Medulla oblongata (tissue), 1 donor: ENCODE measurements at regions not wholly inside any gene's neighbourhood (a gene's known extent, or its start where the extent isn't known, plus 50 kb on each side); places are given as distances from the start of the nearest gene placed in this dataset.

Source experiments
- DNase-seq: peaks from one replicate; pipeline ENCODE4 v3.0.0-alpha.2; 2015; ENCODE audit errors: extremely low spot score

DNA sequence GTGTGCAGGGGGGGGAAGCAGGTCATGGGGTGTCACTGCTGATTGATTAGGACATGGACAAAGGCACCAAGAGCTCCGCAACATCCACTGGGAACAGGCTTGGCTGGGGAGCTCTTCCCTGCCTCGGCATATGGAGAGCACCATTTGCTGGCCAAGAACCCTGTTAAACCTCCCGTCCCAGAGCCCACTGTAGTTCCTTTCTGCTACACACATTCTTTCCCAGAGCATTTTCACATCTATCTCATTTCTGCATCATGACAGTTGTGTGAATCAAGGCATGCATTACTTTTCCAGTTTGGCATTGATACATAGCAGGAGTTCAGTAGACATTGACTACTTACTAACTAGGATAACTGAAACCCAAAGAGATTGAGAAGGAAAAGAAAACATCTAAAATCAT is 333.4 kb upstream of the B3GAT1 start:
- no peak for DNase-seq

DNA sequence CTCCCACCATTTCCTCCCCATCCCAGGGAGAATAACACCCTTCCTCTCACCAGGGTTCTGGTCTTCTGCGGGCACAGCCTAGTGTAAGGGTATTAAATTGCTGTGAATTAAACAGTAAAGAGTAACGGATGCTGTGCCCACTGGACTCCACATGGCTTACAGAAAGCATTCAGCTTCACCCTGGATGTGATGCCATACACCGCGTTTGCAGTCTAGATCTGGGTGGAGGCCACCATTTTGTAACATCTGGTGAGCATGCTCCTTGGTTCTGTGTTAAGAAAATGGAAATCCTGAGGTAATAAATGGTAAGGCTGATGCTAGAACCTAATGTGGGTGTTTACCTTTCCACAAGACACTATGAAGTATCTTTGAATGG is 331.8 kb upstream of the B3GAT1 start:
- no peak for DNase-seq

DNA sequence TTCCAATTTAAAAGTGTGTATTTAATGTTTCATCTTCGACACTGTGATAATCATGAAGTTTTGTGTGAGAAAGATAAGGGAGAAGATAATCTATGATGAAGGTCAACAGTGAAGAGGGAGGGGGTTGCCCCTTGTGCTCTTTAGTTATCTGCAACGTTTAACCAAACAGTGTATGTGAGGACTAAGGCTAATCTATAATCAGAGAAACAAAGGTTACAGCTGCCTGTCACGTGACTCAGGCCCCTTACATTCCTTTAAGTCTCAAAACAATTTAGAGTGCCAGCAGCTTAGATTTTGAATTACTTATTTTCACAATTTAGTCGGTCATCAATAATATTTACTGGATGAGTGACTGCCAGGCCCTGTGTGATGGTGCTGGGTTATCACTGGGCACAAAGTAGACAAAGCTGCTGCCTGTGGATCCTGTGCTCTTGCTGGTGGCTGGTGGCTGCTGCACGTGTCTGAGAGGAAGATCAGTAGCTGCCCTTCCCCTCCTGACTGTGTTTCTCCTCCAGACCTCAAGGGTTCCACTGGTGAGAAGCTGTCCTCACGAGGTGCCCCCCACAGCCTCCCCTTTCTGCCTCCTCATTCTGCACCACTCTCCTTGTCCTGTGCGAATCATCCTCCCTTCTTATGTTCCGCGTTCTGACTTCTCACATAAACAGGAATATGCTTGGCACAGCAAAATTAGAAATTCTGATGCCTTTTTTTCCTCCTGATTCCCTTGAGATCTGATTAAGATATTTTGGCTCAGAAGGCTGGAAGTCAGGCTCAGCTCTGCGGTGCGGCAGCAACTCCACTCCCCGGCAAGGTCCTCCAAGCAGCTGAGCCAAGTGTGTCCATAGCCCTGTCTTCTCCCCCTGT is 331.1 kb upstream of the B3GAT1 start:
- no peak for DNase-seq

DNA sequence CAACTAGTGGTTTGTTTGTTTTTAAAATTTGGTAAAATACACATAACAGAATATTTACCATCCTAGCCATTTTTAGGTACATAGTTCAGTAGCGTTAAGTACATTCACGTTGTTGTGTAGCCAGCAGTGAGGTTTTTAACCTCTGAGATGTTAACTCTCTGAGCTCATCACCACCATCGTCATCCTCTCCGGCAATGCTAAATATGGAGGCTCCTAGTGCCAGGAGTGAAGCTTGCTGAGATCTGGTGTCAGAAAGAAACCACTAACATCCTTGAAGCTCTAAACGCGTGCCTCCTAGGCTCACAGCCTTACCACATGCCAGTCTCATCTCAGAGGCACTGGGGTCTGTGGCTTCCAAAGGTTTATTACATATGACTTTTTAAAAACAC is 330.2 kb upstream of the B3GAT1 start:
- DNase-seq = no peak

DNA sequence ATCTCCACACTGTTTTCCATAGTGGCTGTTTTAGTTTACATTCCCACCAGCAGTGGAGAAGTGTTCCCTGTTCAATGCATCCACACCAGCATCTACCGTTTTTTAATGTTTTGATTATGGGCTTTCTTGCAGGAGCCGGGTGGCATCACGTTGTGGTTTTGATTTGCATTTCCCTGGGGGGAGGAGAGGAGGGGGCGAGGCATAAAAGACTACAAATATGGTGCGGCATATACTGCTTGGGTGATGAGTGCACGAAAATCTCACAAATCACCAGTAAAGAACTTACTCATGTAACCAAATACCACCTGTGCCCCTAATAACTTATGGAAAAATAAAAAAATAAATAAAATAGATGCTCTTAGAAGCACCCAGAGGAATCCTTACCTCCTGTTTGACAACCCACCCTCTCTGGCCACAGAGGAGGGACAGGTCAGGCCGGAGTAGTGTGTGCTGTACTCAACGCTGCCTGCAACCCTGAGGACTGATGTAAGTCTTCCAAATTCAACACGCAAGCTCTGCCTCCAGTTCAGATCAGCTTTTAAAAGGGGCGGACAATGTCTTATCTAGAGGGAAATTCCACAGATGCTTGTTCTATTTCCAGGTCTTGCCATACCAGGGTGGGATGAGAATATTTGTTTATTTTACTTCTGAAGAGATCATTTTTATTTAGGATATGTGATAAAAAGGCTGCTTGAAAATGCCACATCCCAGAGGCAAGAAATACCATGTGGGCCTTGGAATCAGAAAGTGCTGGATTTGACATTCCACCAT is 329.6 kb upstream of the B3GAT1 start:
- no peak for DNase-seq

DNA sequence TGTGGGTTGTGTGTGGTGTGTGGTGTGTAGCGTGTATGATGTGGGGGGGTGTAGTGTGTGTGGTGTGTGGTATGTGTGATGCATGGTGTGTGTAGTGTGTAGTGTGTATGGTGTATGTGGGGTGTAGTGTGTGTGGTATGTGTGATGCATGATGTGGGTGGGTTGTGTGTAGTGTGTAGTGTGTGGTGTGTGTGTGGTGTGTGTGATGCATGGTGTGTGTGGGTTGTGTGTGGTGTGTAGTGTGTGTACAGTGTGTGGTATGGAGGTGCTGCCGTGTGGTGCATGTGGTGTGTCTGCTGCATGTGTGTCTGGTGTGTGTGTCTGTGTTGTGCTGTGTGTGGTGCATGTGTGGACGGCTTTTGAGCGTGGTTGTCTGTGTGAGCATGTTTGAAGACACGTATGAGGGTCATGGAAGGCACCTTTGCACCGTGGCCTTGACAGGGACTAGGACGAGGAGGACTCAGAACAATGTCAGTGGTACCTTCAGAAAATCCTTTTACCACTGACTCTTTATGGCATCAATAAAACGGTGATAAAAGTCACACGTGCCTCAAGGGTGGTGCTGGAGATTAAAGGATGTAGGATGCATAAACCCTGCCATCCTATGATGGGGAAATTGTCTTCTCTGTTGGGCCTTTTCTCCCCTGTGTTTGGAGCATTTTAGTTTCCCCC is 328.7 kb upstream of the B3GAT1 start:
- DNase-seq = no peak

DNA sequence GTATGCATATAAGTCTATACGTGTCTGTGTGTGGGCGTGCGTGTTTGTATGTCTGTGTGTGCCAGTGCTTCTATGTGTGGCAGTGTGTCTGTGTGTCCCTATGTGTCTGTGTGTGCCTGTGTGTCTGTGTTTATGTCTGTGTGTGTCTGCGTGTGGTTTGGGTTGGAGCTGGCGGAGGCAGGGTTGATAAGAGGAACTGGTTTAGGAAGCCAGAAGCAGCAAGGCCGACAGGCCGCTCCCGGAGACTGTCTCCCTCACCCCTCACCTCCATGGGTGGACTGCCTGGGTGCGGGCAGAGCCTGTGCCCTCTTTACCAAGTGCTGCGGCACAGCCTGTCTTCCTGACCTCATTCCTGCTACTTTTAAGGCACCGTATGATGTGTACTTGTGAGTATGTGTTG is 327.1 kb upstream of the B3GAT1 start:
- no peak for DNase-seq

DNA sequence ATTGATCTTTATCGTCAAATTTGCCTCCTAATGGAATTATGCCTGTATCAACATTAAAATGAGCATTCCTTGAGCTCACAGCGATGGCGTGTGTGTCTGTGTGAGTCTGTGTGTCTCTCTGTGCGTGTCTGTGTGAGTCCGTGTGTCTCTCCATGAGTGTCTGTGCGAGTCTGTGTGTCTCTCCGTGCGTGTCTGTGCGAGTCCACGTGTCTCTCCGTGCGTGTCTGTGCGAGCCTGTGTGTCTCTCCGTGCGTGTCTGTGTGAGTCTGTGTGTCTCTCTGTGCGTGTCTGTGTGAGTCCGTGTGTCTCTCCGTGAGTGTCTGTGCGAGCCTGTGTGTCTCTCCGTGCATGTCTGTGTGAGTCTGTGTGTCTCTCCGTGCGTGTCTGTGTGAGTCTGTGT is 326.5 kb upstream of the B3GAT1 start:
- DNase-seq = no peak

DNA sequence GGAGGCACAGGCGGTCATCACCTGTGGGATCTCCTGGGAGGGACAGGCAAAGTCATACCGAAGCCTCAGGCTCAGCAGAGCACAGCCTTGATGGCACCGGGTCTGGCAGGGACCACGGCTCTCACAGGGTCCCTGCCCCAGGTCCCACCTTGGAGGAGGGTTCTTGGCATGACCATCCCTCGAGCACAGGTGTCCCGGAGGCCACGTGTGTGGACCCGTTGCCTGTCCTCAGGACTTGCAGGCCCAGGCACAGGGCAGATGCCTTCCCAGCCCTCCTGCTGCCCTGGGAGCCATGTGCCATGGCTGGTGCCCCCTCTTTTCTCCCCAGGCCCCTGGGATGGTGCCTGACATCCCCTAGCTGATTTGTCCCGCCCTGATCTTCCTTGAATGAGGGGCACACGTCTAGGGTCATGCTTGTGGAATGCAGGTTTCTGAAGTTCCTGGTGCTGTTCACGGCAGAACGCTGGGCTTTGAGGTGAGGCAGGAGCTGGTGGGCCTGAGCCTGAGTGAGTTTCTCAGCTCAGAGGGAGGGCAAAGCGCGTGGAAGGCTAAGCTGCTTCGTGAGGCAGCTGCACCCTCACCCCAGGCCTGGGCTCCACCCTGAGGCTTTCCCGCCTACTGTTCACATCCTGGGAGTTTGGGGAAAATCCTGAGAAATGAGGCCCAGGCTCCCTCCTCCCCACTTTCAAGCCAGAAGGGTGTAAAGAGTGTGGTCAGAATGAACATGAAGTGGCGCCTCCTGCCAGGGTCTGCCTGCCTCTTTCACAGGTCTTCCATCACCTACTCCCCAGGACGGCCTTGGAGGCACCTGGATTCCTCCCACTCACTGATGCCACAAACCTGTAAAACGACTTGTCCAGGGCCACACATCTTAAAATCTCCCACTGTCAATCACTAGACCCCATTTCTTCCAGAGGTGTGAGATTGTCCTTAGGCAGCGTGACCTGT is 325.8 kb upstream of the B3GAT1 start:
- DNase-seq = no peak

DNA sequence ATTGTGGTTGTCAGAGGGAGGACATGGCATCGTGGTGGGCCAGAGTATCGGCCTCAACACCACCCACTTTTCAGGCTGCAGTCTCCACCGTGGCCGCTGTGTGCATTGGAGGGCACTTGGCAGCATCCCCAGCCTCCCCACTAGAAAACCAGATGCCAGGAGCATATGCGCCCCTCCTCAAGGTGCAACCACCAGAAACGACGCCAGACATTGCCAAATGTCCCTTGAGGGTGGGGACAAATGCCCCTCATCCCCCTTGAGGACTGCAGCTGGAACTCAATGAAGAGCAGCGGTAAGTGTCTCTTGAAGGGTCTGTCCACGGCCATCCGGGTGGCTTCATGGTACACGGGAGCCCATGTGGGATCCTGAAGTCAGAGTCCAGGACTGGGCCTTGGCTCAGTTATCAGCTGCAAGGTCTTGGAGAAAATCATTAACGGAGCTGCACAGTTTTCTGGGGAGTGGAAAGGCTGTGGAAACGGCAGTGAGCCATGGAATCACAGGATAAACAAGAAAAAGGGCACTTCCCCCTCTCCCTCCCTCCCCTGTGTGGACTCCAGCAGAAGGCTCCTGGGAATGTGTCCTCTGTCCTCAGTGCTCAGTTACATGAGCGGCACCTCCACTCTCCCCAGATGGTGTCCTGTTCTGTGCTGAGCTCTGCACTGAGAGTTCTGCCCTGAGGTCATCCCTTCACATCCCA is 324.4 kb upstream of the B3GAT1 start:
- DNase-seq = no peak

DNA sequence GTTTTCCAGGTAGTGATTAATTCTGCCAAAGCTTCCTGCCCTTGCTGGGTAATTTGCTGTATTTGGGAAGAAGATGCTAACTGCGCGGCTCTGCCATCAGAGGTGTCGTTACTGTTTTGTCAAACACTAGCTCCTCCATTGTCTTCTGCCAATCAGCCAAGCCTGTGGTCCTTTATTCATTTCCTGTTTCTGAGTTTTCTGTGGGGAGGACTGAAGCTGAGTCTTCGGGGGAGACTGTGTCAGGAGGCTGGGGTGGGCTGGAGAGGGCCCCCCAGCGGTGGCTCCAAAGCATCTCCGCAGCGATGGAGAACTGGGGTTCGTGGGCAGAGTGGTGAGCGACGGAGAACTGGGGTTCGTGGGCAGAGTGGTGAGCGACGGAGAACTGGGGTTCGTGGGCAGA is 322.9 kb upstream of the B3GAT1 start:
- no peak for DNase-seq

DNA sequence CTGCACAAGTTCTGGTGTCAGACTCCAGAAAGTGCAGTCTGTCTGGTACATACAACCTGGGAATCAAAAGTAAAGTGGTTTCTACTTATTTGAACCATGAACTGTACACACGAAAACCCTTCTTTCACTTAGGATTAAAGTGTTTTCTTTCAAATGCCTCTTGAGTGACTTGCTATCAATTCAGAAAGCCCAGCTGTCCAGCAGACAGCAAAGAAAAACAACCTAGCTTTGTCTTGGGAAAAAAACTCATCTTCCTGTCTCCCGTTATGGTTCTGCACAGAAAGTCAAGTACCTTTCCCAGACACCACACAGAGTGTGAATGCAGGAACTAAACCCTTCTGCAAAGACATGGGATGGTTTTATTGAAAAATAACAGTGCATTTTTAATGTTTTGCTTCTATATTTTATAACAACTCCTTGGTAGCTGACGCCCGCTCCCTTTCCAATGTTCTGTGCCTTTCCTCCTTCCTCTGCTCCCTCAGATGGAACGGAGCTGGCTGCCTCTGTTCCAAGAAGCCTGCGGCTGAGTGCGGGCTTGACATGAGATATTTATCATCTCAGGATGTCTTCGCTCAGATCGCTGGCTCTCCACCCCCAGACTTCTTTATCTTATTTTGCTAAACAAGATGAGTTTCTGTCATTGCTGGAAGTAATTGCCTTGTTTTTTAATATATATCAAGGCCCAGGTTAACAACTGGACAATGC is 322.3 kb upstream of the B3GAT1 start:
- DNase-seq = no peak

DNA sequence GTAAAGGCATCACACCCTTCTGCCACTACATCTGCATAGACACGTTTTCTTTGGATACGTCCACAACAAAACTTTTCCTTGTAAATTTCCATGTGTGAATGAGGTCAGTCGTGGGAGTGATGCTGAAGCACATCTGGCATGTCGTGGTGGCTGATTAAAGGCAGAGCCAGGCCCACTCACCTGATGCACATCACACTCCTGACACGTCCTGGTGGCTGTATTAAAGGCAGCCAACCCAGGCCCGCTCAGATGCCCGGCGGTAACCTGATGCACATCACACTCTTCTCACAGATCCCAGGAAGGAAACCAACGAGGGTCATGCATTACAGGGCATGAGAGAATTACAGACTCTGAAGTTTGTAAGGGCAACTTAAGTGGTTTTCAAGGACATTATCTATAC is 321.6 kb upstream of the B3GAT1 start:
- DNase-seq = no peak

DNA sequence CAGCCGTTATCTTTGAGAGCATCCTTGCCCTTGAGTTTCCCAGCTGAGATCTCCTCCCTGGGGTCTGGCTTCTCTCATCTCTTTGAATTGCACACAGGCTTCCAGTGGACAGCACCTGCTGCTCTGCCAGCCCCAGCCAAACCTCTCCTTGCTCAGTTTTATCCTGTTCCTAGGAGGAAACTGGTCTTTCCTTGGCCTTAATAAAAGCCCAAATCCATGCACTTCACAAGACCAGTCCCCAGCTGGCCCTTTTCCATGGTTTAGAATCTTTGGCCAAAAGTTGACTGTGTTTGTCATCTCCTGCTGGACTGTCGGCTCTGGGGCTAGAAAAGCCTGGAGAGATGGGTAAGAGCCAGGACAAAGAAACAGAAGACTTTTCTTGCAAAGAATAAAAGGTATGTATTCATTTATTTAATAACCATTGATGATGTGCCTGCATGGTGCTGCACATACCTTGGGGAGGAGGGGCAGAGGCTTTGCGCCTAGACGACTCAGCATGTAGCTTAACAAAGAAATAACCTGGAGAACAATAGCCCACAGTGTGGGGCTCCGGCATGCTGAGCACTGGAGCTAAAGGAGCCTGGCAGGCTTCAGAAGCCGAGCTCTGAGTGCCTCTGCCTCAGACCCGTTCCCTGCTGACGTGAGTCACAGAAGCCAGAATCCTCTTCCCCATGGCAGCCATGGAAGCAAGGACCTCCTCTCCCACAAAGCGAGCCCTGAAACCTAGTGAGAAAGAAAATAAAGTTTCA is 319.3 kb upstream of the B3GAT1 start:
- DNase-seq = no peak

DNA sequence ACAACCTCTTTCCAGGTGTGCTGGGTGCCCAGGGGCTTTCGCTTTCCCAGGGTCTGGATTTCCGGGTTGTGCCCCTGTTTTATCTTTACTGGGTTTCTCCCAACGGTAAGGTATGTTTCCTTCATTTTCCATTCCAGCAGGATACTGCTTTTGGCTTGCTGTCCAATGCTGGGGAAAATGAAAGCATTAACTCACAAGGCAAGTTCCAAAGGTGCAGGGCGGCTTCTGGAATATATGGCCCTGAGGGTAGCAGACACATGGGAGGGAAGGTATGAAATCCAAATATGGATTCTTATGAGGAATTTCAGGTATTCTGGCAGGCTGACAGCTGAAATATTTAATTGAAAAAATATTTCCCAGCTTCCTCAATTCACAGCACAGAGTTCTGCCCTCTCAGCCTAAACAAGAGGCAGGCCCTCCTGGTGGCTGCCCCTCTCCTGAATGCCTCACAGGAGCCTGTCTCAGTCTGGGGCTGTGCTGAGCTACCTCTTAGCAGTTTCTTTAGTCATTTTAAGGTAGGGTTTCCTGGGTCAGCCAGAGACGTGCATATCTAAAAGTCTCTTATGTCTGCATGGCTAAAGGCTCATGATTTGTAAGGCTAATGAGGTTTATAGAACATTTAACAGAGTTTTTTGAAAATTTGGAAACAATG is 318.6 kb upstream of the B3GAT1 start:
- no peak for DNase-seq

DNA sequence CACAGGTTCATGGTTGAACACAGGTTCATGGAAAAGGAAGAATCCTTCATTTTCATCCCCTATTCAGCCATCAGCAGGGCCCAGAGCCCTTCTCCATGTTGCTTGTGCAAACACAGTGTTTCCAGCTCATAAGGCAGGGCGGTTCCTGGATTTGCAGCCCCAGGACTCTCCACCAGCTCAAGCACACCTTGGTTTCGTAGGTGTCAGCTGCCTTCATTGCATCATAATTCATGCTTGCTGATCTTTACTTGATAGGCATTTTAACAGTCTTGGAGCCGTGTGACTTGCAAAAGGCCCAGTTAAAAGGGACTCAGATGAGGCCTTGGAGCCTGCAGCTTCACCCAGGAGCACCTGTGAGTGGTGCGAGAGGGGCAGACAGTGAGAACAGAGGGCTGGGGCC is 318.1 kb upstream of the B3GAT1 start:
- DNase-seq = no peak

DNA sequence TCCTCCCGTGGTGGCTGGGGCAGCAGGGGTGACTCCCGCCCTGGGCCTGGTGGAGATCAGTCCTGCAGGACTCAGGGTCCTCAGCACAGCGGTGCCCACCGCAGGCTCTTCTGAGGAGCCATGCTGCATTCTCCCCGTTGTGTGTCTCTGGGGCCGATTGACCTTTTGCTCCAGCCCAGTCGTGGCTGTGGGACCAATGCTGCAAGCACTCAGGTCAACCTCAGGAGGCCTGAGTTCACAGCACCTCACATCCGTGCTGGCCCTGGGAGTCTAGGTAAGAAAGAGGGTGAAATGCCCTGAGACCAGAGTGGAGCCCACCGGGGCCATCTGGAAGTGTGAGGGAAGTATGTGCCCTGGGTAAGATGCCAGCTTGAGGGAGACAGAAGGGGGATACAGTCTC is 316.1 kb upstream of the B3GAT1 start:
- no peak for DNase-seq

DNA sequence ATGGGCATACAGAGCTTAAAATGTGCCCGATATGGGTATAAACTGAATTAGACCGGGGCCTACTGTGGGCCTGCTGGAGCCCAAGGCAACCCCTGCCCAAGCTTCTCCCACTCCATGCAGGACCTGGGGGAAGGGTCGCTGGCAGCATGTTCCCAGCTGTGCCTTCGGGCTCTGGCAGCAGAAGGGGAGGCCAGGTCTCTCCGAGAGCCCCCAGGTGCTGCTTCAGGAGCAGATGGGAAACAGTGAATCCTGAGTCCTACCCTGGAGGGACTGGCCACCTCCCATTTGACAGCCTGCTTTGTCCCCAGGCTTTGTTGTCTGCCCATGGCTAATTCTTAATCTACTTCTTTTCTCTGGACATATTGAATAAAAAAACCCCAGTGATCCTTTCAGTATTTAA is 315.6 kb upstream of the B3GAT1 start:
- DNase-seq = no peak

DNA sequence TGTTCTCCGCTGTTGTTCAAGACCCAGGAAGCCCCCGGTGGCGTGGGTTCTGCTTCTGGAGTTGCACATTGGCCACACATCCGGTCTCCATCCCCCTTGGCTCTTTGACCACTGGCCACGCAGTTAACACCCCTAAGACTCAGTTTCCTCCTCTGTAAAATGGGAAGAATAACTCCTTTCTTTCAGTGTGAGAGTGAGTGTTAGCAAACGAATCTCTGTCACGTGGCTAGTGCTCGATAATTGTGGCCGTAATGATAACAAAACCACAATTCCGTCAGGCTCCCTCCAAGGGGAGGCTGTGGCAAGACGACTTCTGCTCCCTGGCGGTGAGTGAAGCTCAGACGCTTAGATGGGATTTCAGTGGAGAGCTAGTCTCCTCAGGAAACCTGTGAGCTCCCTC is 315.2 kb upstream of the B3GAT1 start:
- no peak for DNase-seq
